Vagina (tissue), 2 donors: ENCODE measurements at regions not wholly inside any gene's neighbourhood (a gene's known extent, or its start where the extent isn't known, plus 50 kb on each side); places are given as distances from the start of the nearest gene placed in this dataset.

ENCODE experiments used
- POLR2AphosphoS5 ChIP-seq, 2 donors: sonication (generic); formaldehyde crosslinking; IDR thresholded peaks; one replicate each; pipeline ENCODE4 v1.9.0; 2017; ENCODE audit warnings: antibody characterized with exemption in 2 of 2, mild to moderate bottlenecking in 2 of 2, low read depth in 1 of 2; ENCODE audit not compliant: insufficient read depth in 1 of 2
- TF ChIP-seq, protein P1 (sequence below), 3 experiments: fragments of 450-650 bp in 2 of 3; fragments of 200-600 bp in 1 of 3; sonication (generic) in 1 of 3; IDR thresholded peaks; one replicate each; pipeline ENCODE4 v1.5.1; 2017 to 2019; ENCODE audit warnings: antibody characterized with exemption in 3 of 3, mild to moderate bottlenecking in 2 of 3, moderate library complexity in 2 of 3

DNA sequence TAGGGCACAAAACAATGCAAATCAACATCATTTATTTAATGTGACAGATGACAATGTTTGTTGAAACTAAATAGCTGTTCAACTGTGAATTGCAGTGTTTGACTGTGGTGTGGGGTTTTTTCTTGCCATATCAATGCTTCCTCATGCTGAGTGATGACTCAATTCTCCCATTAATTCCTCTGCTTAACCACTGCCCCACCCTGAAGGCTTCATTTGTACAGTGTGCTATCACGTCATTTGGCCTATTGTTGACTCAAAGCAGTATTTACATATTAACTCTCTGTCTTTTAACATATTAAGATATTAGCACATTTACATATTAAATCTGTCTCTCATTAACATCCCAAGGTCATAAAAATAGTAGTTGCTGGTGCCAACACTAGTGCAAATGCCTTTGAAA is 164.8 kb upstream of the NRXN3 start:
- TF ChIP-seq, protein P1, sequence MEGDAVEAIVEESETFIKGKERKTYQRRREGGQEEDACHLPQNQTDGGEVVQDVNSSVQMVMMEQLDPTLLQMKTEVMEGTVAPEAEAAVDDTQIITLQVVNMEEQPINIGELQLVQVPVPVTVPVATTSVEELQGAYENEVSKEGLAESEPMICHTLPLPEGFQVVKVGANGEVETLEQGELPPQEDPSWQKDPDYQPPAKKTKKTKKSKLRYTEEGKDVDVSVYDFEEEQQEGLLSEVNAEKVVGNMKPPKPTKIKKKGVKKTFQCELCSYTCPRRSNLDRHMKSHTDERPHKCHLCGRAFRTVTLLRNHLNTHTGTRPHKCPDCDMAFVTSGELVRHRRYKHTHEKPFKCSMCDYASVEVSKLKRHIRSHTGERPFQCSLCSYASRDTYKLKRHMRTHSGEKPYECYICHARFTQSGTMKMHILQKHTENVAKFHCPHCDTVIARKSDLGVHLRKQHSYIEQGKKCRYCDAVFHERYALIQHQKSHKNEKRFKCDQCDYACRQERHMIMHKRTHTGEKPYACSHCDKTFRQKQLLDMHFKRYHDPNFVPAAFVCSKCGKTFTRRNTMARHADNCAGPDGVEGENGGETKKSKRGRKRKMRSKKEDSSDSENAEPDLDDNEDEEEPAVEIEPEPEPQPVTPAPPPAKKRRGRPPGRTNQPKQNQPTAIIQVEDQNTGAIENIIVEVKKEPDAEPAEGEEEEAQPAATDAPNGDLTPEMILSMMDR (IDR thresholded peaks at IDR 0.05) = no peak
- TF ChIP-seq POLR2AphosphoS5 (IDR thresholded peaks at IDR 0.05; ENCODE audit: insufficient read depth in 1 of 2, low read depth in 1 of 2) = no peak
